SK-N-SH (cell line): ENCODE measurements at regions not wholly inside any gene's neighbourhood (a gene's known extent, or its start where the extent isn't known, plus 50 kb on each side); places are given as distances from the start of the nearest gene placed in this dataset.
"Not testable (repeated sequence)": the region's sequence is repeated elsewhere in the genome, so short reads cannot be mapped to it uniquely, and the experiment has no call there.

Source experiments
- CTCF ChIP-seq: fragments of 200-600 bp; sonication (generic); IDR thresholded peaks from 2 replicates; pipeline ENCODE4 v1.6.1; 2017; ENCODE audit warnings: antibody characterized with exemption, mild to moderate bottlenecking, moderate library complexity
- ELF1 ChIP-seq: IDR thresholded peaks from 2 replicates; pipeline ENCODE4 v1.4.0; 2012
- EP300 ChIP-seq, 2 experiments: IDR thresholded peaks; 2 replicates each; pipeline versions ENCODE4 v1.4.0 to v1.6.1; 2012; ENCODE audit warnings: borderline replicate concordance in 1 of 2, low read depth in 1 of 2, low read length in 1 of 2
- MXI1 ChIP-seq: IDR thresholded peaks from 2 replicates; pipeline ENCODE4 v1.6.1; 2012; ENCODE audit warnings: mild to moderate bottlenecking, low read depth, low read length, improper control_type of control experiment
- NFIC ChIP-seq: IDR thresholded peaks from 2 replicates; pipeline ENCODE4 v1.4.0; 2012; ENCODE audit warnings: borderline replicate concordance
- POLR2AphosphoS5 ChIP-seq: IDR thresholded peaks from 2 replicates; pipeline ENCODE4 v1.6.1; 2012; ENCODE audit warnings: low read depth, low read length
- RAD21 ChIP-seq: IDR thresholded peaks from 2 replicates; pipeline ENCODE4 v1.6.1; 2012; ENCODE audit warnings: mild to moderate bottlenecking, low read length
- REST ChIP-seq: IDR thresholded peaks from 2 replicates; pipeline ENCODE4 v1.6.1; 2012; ENCODE audit warnings: mild to moderate bottlenecking, low read depth, low read length, moderate library complexity
- TAF1 ChIP-seq: IDR thresholded peaks from 2 replicates; pipeline ENCODE4 v1.6.1; 2012; ENCODE audit warnings: low read depth, mild to moderate bottlenecking, low read length, moderate library complexity, borderline replicate concordance
- TCF12 ChIP-seq: IDR thresholded peaks from 2 replicates; pipeline ENCODE4 v1.4.0; 2012
- YY1 ChIP-seq: IDR thresholded peaks from 2 replicates; pipeline ENCODE4 v1.4.0; 2012; ENCODE audit warnings: low read depth, mild to moderate bottlenecking

- TF ChIP-seq MXI1; RAD21; CTCF; TAF1; REST; NFIC; TCF12; ELF1; EP300 (IDR thresholded peaks at IDR 0.05; ENCODE audit: borderline replicate concordance in 1 of 2, low read depth in 1 of 2, low read length in 1 of 2); YY1; POLR2AphosphoS5: not testable (repeated sequence)
Observed at GRCh38 chr11:110360781-110361408, 64.5 kb upstream of the RDX start.
